Heart right ventricle (tissue), 16 donors: ENCODE measurements at regions not wholly inside any gene's neighbourhood (a gene's known extent, or its start where the extent isn't known, plus 50 kb on each side); places are given as distances from the start of the nearest gene placed in this dataset.

Experiments
- ATAC-seq, 8 donors: fragments of 200-7000 bp; cut with Tn5 transposase; one replicate each; pipeline ENCODE4 v1.9.1; 2020; ENCODE audit warnings: mild to moderate bottlenecking in 8 of 8, moderate library complexity in 8 of 8, moderate number of reproducible peaks in 1 of 8
- DNase-seq, 2 donors: peaks; one replicate each; pipeline ENCODE4 v3.0.0-alpha.2; 2020
- H3K27ac ChIP-seq, 10 donors: fragments of 200-600 bp; sonication (generic) in 2 of 10; one replicate each; pipeline versions ENCODE4 v1.5.0 to v1.8.0; 2020 to 2022; ENCODE audit warnings: mild to moderate bottlenecking in 3 of 10
- H3K27me3 ChIP-seq, 7 donors: fragments of 200-600 bp; one replicate each; pipeline ENCODE4 v1.8.0; 2021 to 2022; ENCODE audit warnings: mild to moderate bottlenecking in 2 of 7
- H3K36me3 ChIP-seq, 9 donors: fragments of 200-600 bp; sonication (generic) in 1 of 9; one replicate each; pipeline versions ENCODE4 v1.5.0 to v1.8.0; 2020 to 2022; ENCODE audit warnings: mild to moderate bottlenecking in 2 of 9
- H3K4me1 ChIP-seq, 9 donors: fragments of 200-600 bp; sonication (generic) in 1 of 9; one replicate each; pipeline versions ENCODE4 v1.5.0 to v1.8.0; 2020 to 2022; ENCODE audit warnings: mild to moderate bottlenecking in 4 of 9
- H3K4me3 ChIP-seq, 10 donors: fragments of 200-600 bp; sonication (generic) in 2 of 10; one replicate each; pipeline versions ENCODE4 v1.5.0 to v1.8.0; 2020 to 2022; ENCODE audit warnings: mild to moderate bottlenecking in 7 of 10, moderate library complexity in 2 of 10
- H3K9me3 ChIP-seq, 11 donors: fragments of 200-600 bp in 10 of 11; sonication (generic) in 2 of 11; one replicate each; pipeline versions ENCODE4 v1.5.0 to v1.8.0; 2013 to 2022; ENCODE audit warnings: mild to moderate bottlenecking in 2 of 11, control low read depth in 1 of 11, moderate library complexity in 1 of 11
- CTCF ChIP-seq, 9 donors: fragments of 200-600 bp; sonication (generic) in 2 of 9; IDR thresholded peaks; one replicate each; pipeline versions ENCODE4 v1.5.0 to v1.8.0; 2021 to 2022; ENCODE audit warnings: antibody characterized with exemption in 9 of 9, mild to moderate bottlenecking in 5 of 9, moderate library complexity in 1 of 9
- WGBS, 2 donors: extraction: QIAGEN DNeasy Blood & Tissue Kit; methylation state at CpG; one replicate each; pipeline ENCODE4 v1.1.7; 2013; ENCODE audit warnings: inconsistent platforms in 1 of 2; 5-methylcytosine and 5-hydroxymethylcytosine counted together
- intact Hi-C, 10 donors: fragments of 100-400 bp; cut with DNase I; formaldehyde crosslinking; loops; one replicate each; pipeline versions ENCODE4 v1.11.1 to v1.14.2; 2022
- donor health status: Arrhythmogenic right ventricular cardiomyopathy.
- donor health status: ischemic (EF 13 %, LVEDD 7.1; RV severe dilation, severe dysfunction).
- donor health status: healthy with polysubstance abuse.
- donor health status: DM: no; HTN: yes; CAD: no.
- donor health status: DM: no; HTN: no; CAD: no.
- donor health status: ischemic (EF 25% LVEDD 6.9; RV normal size, moderate dysfunction).
- donor health status: ischemic (EF 25% LVEDD 5.7; RV mildly dilated, moderate dysfunction).
- donor health status: healthy.
- donor health status: DM: yes; HTN: yes; CAD: no.
- donor health status: Ischemic cardiomyopathy.
- donor health status: ischemic (EF 35%, LVEDD 5.7; RV mildly dilated, moderate dysfunction).
- donor health status: nonischemic (EF 11% LVEDD 7.7; RV severe dilation, severe dysfunction).
- donor health status: DM: yes; HTN: yes; CAD: no.
- donor health status: PGD.
- donor health status: ischemic (EF 29% LVEDD 5.4; RV normal size, mild dysfunction).
- donor health status: nonischemic (EF 23%, LVEDD 6.1; RV moderate dilation, normal function).

- no peak for DNase-seq
- intact Hi-C loops, result loop anchor here in 1 of 10 donors (5.0 kb wide), 1 partner anchor 163 kb away; the partner anchor contains the start of gene FOXL1
- no peak overlapping the region for H3K4me3 ChIP-seq
- TF ChIP-seq CTCF (IDR thresholded peaks at IDR 0.05), result no peak
- H3K27ac ChIP-seq, result no peak overlapping the region
- peaks cover 0 to 24% (median 4%) of the 10 kb centered on the region in 7 donors for H3K27me3 ChIP-seq
- WGBS, 2 donors, result 55 to 65% methylated on average over 11 of the region's 11 CpGs
- no peaks in the 10 kb centered on the region for H3K9me3 ChIP-seq
- ATAC-seq, result peak in 1 of 8 donors; percentile 31
- H3K36me3 ChIP-seq, result no peaks in the 10 kb centered on the region
- H3K4me1 ChIP-seq, result peaks cover 0 to 17% (median 5%) of the 10 kb centered on the region in 9 donors
Measured at GRCh38 chr16:86739808-86740207, 161.5 kb downstream of the FOXL1 start.

DNA sequence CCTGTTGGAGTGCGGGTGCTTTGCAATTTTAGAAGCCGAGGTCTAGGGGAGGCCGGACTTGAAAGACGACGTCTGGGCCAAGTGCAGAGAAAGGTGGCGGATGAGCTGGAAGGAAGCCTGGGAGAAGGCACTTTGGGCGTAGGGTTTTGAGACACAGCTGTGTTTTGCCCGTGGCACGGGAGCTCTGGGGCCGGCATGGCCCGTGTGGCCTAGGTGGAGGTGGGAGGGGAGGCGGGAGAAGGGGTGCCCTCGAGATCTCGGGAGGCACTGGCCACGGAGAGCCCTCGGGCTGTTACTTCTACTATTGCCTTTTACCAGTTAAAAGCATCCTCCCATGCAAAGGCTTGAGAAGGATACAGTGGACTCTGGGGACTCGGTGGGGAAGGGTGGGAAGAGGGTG, 161.9 kb downstream of the FOXL1 start:
- Histone ChIP-seq H3K27ac (peak overlapping the region in 7 of 10 donors; percentile 64 to 90 (median 82)), H3K36me3 (no peaks in the 10 kb centered on the region), H3K9me3 (no peaks in the 10 kb centered on the region), H3K4me1 (peaks cover 0 to 17% (median 5%) of the 10 kb centered on the region in 9 donors), H3K4me3 (no peak overlapping the region), H3K27me3 (peaks cover 0 to 24% (median 0%) of the 10 kb centered on the region in 7 donors)
- TF ChIP-seq CTCF (IDR thresholded peaks at IDR 0.05), result no peak
- WGBS, 2 donors, result 80% methylated on average over 17 of the region's 17 CpGs
- intact Hi-C loops, result loop anchor here in 1 of 10 donors (5.0 kb wide), 1 partner anchor 163 kb away; the partner anchor contains the start of gene FOXL1
- DNase-seq (no peak), ATAC-seq (no peak)

GRCh38 chr16:86740906-86741799, 162.8 kb downstream of the FOXL1 start:
- no peak for TF ChIP-seq CTCF (IDR thresholded peaks at IDR 0.05)
- Histone ChIP-seq H3K9me3 (no peaks in the 10 kb centered on the region), H3K27ac (peak overlapping the region; percentile 59 to 90 (median 79)), H3K4me1 (peaks cover 0 to 17% (median 5%) of the 10 kb centered on the region in 9 donors), H3K4me3 (peak overlapping the region; percentile 1 to 55 (median 44)), H3K36me3 (no peaks in the 10 kb centered on the region), H3K27me3 (peaks cover 0 to 24% (median 0%) of the 10 kb centered on the region in 7 donors)
- 17 to 21% methylated on average over 35 of the region's 35 CpGs for WGBS, 2 donors
- peak; percentile 54 to 78 for DNase-seq
- ATAC-seq, result peak; percentile 90 to 96 (median 94)
- intact Hi-C loops, result loop anchor here in 1 of 10 donors (5.0 kb wide), 1 partner anchor 164 kb away; the partner anchor contains the start of gene FOXL1

DNA sequence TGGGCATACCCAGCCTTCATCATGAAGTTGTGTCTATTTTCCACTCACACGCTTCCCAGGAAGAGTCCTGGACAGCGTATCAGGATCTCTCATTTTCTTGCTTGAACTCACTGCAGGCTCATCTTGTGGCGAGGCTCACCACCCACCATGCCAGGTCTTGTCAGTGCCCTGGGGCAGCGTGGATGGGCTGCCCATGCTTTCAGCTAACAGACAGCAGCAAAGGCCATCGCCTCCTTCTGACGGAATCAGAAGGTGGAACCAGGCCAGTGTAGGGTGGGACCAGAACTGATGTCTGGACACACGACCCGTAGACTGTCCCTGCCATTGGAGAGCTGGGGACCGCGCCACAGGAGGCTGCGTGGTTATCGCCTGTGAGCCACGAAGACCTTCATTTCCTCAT, 169.4 kb downstream of the FOXL1 start:
- H3K4me3 ChIP-seq, result no peak overlapping the region
- no peak for DNase-seq
- H3K9me3 ChIP-seq, result no peaks in the 10 kb centered on the region
- TF ChIP-seq CTCF (IDR thresholded peaks at IDR 0.05), result no peak
- intact Hi-C loops, result no loop called here
- H3K4me1 ChIP-seq, result peaks cover 0 to 9% (median 0%) of the 10 kb centered on the region in 9 donors
- peak in 1 of 8 donors; percentile 13 for ATAC-seq
- peaks cover 0 to 5% (median 0%) of the 10 kb centered on the region in 7 donors for H3K27me3 ChIP-seq
- H3K36me3 ChIP-seq, result no peaks in the 10 kb centered on the region
- 84 to 88% methylated on average over 13 of the region's 13 CpGs for WGBS, 2 donors
- no peak overlapping the region for H3K27ac ChIP-seq
